ENCODE measurements at regions not wholly inside any gene's neighbourhood (a gene's known extent, or its start where the extent isn't known, plus 50 kb on each side); places are given as distances from the start of the nearest gene placed in this dataset.
A peak's percentile ranks its signal among the peaks of the same experiment; 100 is the strongest.

- no peak for DNase-seq (ENCODE audit: low read depth)
- no peak for TF ChIP-seq CTCF (IDR thresholded peaks at IDR 0.05; ENCODE audit: control insufficient read depth, extremely low read depth, insufficient read depth)
- H3K4me3 ChIP-seq (ENCODE audit: low read depth, low read length): no peak overlapping the region
Observed at GRCh38 chr6:139494376-139494990, 120.0 kb upstream of the CITED2 start.

GRCh38 chr6:139490482-139490881 lies 116.0 kb upstream of the CITED2 start:
- DNase-seq (ENCODE audit: low read depth): no peak
- H3K4me3 ChIP-seq (ENCODE audit: low read depth, low read length): no peak overlapping the region
- no peak for TF ChIP-seq CTCF (IDR thresholded peaks at IDR 0.05; ENCODE audit: control insufficient read depth, extremely low read depth, insufficient read depth)

- no peak overlapping the region for H3K4me3 ChIP-seq (ENCODE audit: low read depth, low read length)
- DNase-seq (ENCODE audit: low read depth): no peak
- no peak for TF ChIP-seq CTCF (IDR thresholded peaks at IDR 0.05; ENCODE audit: control insufficient read depth, extremely low read depth, insufficient read depth)
Observed at GRCh38 chr6:139486476-139486799, 112.0 kb upstream of the CITED2 start.

- no peak overlapping the region for H3K4me3 ChIP-seq (ENCODE audit: low read depth, low read length)
- no peak for TF ChIP-seq CTCF (IDR thresholded peaks at IDR 0.05; ENCODE audit: control insufficient read depth, extremely low read depth, insufficient read depth)
- peak; percentile 97 for DNase-seq (ENCODE audit: low read depth)
Observed at GRCh38 chr6:139485742-139486475, 111.5 kb upstream of the CITED2 start.

GRCh38 chr6:139485185-139485584 lies 110.7 kb upstream of the CITED2 start:
- no peak for TF ChIP-seq CTCF (IDR thresholded peaks at IDR 0.05; ENCODE audit: control insufficient read depth, extremely low read depth, insufficient read depth)
- H3K4me3 ChIP-seq (ENCODE audit: low read depth, low read length): no peak overlapping the region
- DNase-seq (ENCODE audit: low read depth): no peak

- no peak for TF ChIP-seq CTCF (IDR thresholded peaks at IDR 0.05; ENCODE audit: control insufficient read depth, extremely low read depth, insufficient read depth)
- H3K4me3 ChIP-seq (ENCODE audit: low read depth, low read length): no peak overlapping the region
- no peak for DNase-seq (ENCODE audit: low read depth)
Observed at GRCh38 chr6:139483079-139483478, 108.6 kb upstream of the CITED2 start.

- no peak for DNase-seq (ENCODE audit: low read depth)
- H3K4me3 ChIP-seq (ENCODE audit: low read depth, low read length): no peak overlapping the region
- no peak for TF ChIP-seq CTCF (IDR thresholded peaks at IDR 0.05; ENCODE audit: control insufficient read depth, extremely low read depth, insufficient read depth)
Observed at GRCh38 chr6:139482287-139482686, 107.8 kb upstream of the CITED2 start.
